GM12878 (cell line): ENCODE measurements at regions not wholly inside any gene's neighbourhood (a gene's known extent, or its start where the extent isn't known, plus 50 kb on each side); places are given as distances from the start of the nearest gene placed in this dataset.

Experiments used
- ATAC-seq: fragments of 200-7000 bp; cut with Tn5 transposase; 3 replicates; pipeline ENCODE4 v1.9.1; 2020; ENCODE audit warnings: mild to moderate bottlenecking, moderate library complexity
- BruUV-seq: library from RNA; stranded (reverse); fragments of 400-500 nt; replicated peaks from 2 replicates; lab custom pipeline; 2021; lab: Mats Ljungman, UMichigan
- CTCF ChIA-PET: fragments of 300-600 bp; sonication (Branson Sonifier 250); formaldehyde crosslinking; extraction: SDS; loops from one replicate; lab custom pipeline; 2021; ENCODE audit warnings: inconsistent platforms; lab: Yijun Ruan, JAX
- POLR2A ChIA-PET: fragments of 350-600 bp; formaldehyde crosslinking; extraction: SDS; loops from one replicate; lab custom pipeline; 2021; ENCODE audit warnings: inconsistent platforms; lab: Charles Lee
- RAD21 ChIA-PET: fragments of 300-600 bp; sonication (Branson Sonifier 250); formaldehyde crosslinking; loops from one replicate; lab custom pipeline; 2023; ENCODE audit warnings: antibody characterized with exemption; ENCODE audit not compliant: unreplicated experiment; lab: Charles Lee
- SMC1A ChIA-PET: fragments of 300-600 bp; sonication (Branson Sonifier 250); formaldehyde crosslinking; loops from one replicate; lab custom pipeline; 2023; ENCODE audit not compliant: unreplicated experiment, uncharacterized antibody; lab: Charles Lee
- DNase-seq: peaks from one replicate; pipeline ENCODE4 v3.0.0-alpha.2; 2011; ENCODE audit warnings: low read depth, low spot score
- FAIRE-seq: peaks from 3 replicates; lab custom pipeline; 2011; peaks lifted over from hg19 to GRCh38; lab: Jason Lieb, UNC
- H2AFZ ChIP-seq: 2 replicates; pipeline ENCODE4 v1.6.0; 2011; ENCODE audit warnings: low read depth, low read length, control low read depth; ENCODE audit not compliant: control insufficient read depth
- H3K27ac ChIP-seq: 2 replicates; pipeline ENCODE4 v1.5.1; 2011; ENCODE audit warnings: control low read depth; ENCODE audit not compliant: control insufficient read depth, insufficient read depth
- H3K27me3 ChIP-seq, 2 experiments: replicated peaks in 1 of 2; 2 replicates each; pipeline versions ENCODE4 v1.6.0 to v1.6.1; 2011; ENCODE audit warnings: low read length in 1 of 2; ENCODE audit not compliant: control insufficient read depth in 2 of 2, insufficient read depth in 2 of 2
- H3K36me3 ChIP-seq, 2 experiments: 2 replicates each; pipeline ENCODE4 v1.5.1; 2011; ENCODE audit warnings: low read length in 1 of 2; ENCODE audit not compliant: control insufficient read depth in 2 of 2, insufficient read depth in 2 of 2
- H3K4me1 ChIP-seq: 2 replicates; pipeline ENCODE4 v1.6.1; 2011; ENCODE audit warnings: mild to moderate bottlenecking, low read length, moderate library complexity, mixed read lengths; ENCODE audit not compliant: control insufficient read depth, insufficient read depth
- H3K4me2 ChIP-seq: 2 replicates; pipeline ENCODE4 v1.6.0; 2011; ENCODE audit warnings: control low read depth; ENCODE audit not compliant: control insufficient read depth, insufficient read depth
- H3K4me3 ChIP-seq: fragments of 200-600 bp; sonication (generic); 2 replicates; pipeline ENCODE4 v1.5.1; 2016
- H3K79me2 ChIP-seq: 2 replicates; pipeline ENCODE4 v1.6.0; 2011; ENCODE audit warnings: low read length; ENCODE audit not compliant: control insufficient read depth, insufficient read depth
- H3K9ac ChIP-seq: 2 replicates; pipeline ENCODE4 v1.8.0; 2011; ENCODE audit warnings: low read length, control low read depth, mixed read lengths; ENCODE audit not compliant: control insufficient read depth, insufficient read depth
- H3K9me3 ChIP-seq: replicated peaks from 3 replicates; pipeline ENCODE4 v1.5.1; 2011; ENCODE audit warnings: mild to moderate bottlenecking, low read length; ENCODE audit not compliant: control insufficient read depth, insufficient read depth
- H4K20me1 ChIP-seq: 2 replicates; pipeline ENCODE4 v1.6.0; 2011; ENCODE audit not compliant: control insufficient read depth, insufficient read depth
- BCLAF1 ChIP-seq: fragments of 450-650 bp; IDR thresholded peaks from 2 replicates; pipeline ENCODE4 v1.6.1; 2017; ENCODE audit warnings: antibody characterized with exemption, mild to moderate bottlenecking, moderate library complexity
- CBFB ChIP-seq: IDR thresholded peaks from 2 replicates; pipeline ENCODE4 v1.6.1; 2016; ENCODE audit warnings: antibody characterized with exemption, low read depth
- CBX5 ChIP-seq: sonication (generic); IDR thresholded peaks from 2 replicates; pipeline ENCODE4 v1.6.1; 2016; ENCODE audit warnings: low read depth, moderate library complexity, mild to moderate bottlenecking, inconsistent platforms
- EP300 ChIP-seq, 2 experiments: fragments of 150-350 bp in 1 of 2; IDR thresholded peaks; 2 replicates each; pipeline ENCODE4 v1.6.1; 2011 to 2012; ENCODE audit warnings: low read depth in 2 of 2, low read length in 2 of 2, borderline replicate concordance in 1 of 2, improper control_type of control experiment in 1 of 2, inconsistent platforms in 1 of 2; ENCODE audit not compliant: control insufficient read depth in 1 of 2
- HDGF ChIP-seq: fragments of 450-650 bp; IDR thresholded peaks from 2 replicates; pipeline ENCODE4 v1.6.1; 2016; ENCODE audit warnings: antibody characterized with exemption
- IRF4 ChIP-seq: IDR thresholded peaks from 2 replicates; pipeline ENCODE4 v1.6.1; 2011; ENCODE audit warnings: low read depth, low read length
- KAT2A ChIP-seq: conservative IDR thresholded peaks from 2 replicates; pipeline ENCODE4 v1.6.1; 2011; ENCODE audit warnings: low read depth, low read length; ENCODE audit not compliant: control insufficient read depth
- MTA2 ChIP-seq: fragments of 450-650 bp; IDR thresholded peaks from 2 replicates; pipeline ENCODE4 v1.6.1; 2016; ENCODE audit warnings: low read depth, mild to moderate bottlenecking, moderate library complexity
- MTA3 ChIP-seq: IDR thresholded peaks from 2 replicates; pipeline ENCODE4 v1.6.1; 2012; ENCODE audit warnings: low read length, inconsistent platforms, borderline replicate concordance
- POLR2A ChIP-seq: IDR thresholded peaks from 2 replicates; pipeline ENCODE4 v1.6.1; 2011; ENCODE audit warnings: low read depth, mild to moderate bottlenecking, low read length
- POLR2AphosphoS2 ChIP-seq: IDR thresholded peaks from 2 replicates; pipeline ENCODE4 v1.6.1; 2011; ENCODE audit warnings: low read depth, mild to moderate bottlenecking, low read length, improper control_type of control experiment, moderate library complexity
- RELB ChIP-seq: fragments of 450-650 bp; IDR thresholded peaks from 2 replicates; pipeline ENCODE4 v1.6.1; 2017; ENCODE audit warnings: low read depth, mild to moderate bottlenecking, moderate library complexity
- SREBF2 ChIP-seq: IDR thresholded peaks from 2 replicates; pipeline ENCODE4 v1.6.1; 2012; ENCODE audit warnings: mild to moderate bottlenecking, low read length
- SUZ12 ChIP-seq: fragments of 200-600 bp; sonication (generic); IDR thresholded peaks from one replicate; pipeline ENCODE4 v1.6.1; 2018; ENCODE audit warnings: antibody characterized with exemption, mild to moderate bottlenecking; ENCODE audit not compliant: unreplicated experiment
- YY1 ChIP-seq: IDR thresholded peaks from 2 replicates; pipeline ENCODE4 v1.6.1; 2011; ENCODE audit warnings: low read depth, mild to moderate bottlenecking, low read length
- ZBTB4 ChIP-seq: fragments of 450-650 bp; formaldehyde crosslinking; IDR thresholded peaks from 2 replicates; pipeline ENCODE4 v1.4.0; 2022; ENCODE audit warnings: mild to moderate bottlenecking, moderate library complexity
- WGBS: methylation state at CpG from one replicate; pipeline ENCODE4 v1.1.6; 2016; ENCODE audit warnings: low lambda C conversion rate; ENCODE audit not compliant: insufficient replicate concordance, insufficient coverage; ENCODE audit errors: missing lambda C conversion rate; 5-methylcytosine and 5-hydroxymethylcytosine counted together
- in situ Hi-C: fragments of 300-500 bp; cut with MboI; formaldehyde crosslinking; loops from 9 replicates; pipeline ENCODE4 v1.14.3; 2018; ENCODE audit warnings: mixed read lengths
- intact Hi-C: fragments of 100-400 bp; cut with micrococcal nuclease; formaldehyde crosslinking; loops from one replicate; pipeline ENCODE4 v1.14.2; 2022; ENCODE audit not compliant: unreplicated experiment

- no peak overlapping the region for H3K9ac ChIP-seq
- H3K27ac ChIP-seq = no peak overlapping the region
- POLR2A ChIA-PET = no interaction called here
- no peaks in the 10 kb centered on the region for H3K4me1 ChIP-seq
- no peak overlapping the region for H3K4me3 ChIP-seq
- BruUV-seq = no TSS peak
- no peak overlapping the region for H2AFZ ChIP-seq
- SMC1A ChIA-PET = no interaction called here
- CTCF ChIA-PET = no interaction called here
- RAD21 ChIA-PET = no interaction called here
- H4K20me1 ChIP-seq = no peaks in the 10 kb centered on the region
- 0% methylated on average over 2 of the region's 2 CpGs for WGBS
- H3K36me3 ChIP-seq = no peaks in the 10 kb centered on the region
- TF ChIP-seq MTA3 (no peak), SREBF2 (no peak), POLR2A (no peak), BCLAF1 (no peak), EP300 (IDR thresholded peaks at IDR 0.05; ENCODE audit: borderline replicate concordance in 1 of 2, control insufficient read depth in 1 of 2, low read depth in 2 of 2, low read length in 2 of 2) (no peak), RELB (no peak), HDGF (no peak), CBX5 (no peak), KAT2A (no peak), ZBTB4 (CRISPR knock-in tag) (no peak), POLR2AphosphoS2 (no peak), YY1 (no peak), SUZ12 (no peak), CBFB (no peak), IRF4 (no peak), MTA2 (no peak)
- in situ Hi-C loops = loop anchor here (25.0 kb wide), 1 partner anchor 589 kb away; no protein-coding TSS in a partner anchor
- no peak overlapping the region for H3K4me2 ChIP-seq
- ATAC-seq (no peak), DNase-seq (no peak), FAIRE-seq (no peak)
- H3K79me2 ChIP-seq = no peaks in the 10 kb centered on the region
- intact Hi-C loops = no loop called here
- H3K27me3 ChIP-seq = no peaks in the 10 kb centered on the region
- H3K9me3 ChIP-seq = no peaks in the 10 kb centered on the region
These were observed 123.2 kb upstream of the BMP5 start for GRCh38 chr6:55998576-55998975.
